PC-9 (cell line): ENCODE measurements at regions not wholly inside any gene's neighbourhood (a gene's known extent, or its start where the extent isn't known, plus 50 kb on each side); places are given as distances from the start of the nearest gene placed in this dataset.

Experiments used
- BruUV-seq: library from RNA; stranded (reverse); fragments of 400-500 nt; replicated peaks from 2 replicates; lab custom pipeline; 2021; lab: Mats Ljungman, UMichigan
- CTCF ChIA-PET: fragments of 300-600 bp; sonication (Branson Sonifier 250); formaldehyde crosslinking; loops from one replicate; lab custom pipeline; 2022; ENCODE audit warnings: antibody characterized with exemption; lab: Charles Lee
- POLR2A ChIA-PET: fragments of 300-600 bp; sonication (Branson Sonifier 250); formaldehyde crosslinking; loops from one replicate; lab custom pipeline; 2022; ENCODE audit warnings: antibody characterized with exemption; ENCODE audit not compliant: unreplicated experiment; lab: Charles Lee
- DNase-seq, 2 experiments: peaks; one replicate each; pipeline versions ENCODE4 v3.0.0 to v3.0.0-alpha.2; 2015 to 2022; ENCODE audit warnings: mixed read lengths in 1 of 2
- H2AFZ ChIP-seq: fragments of 200-600 bp; sonication (generic); 2 replicates; pipeline ENCODE4 v1.8.1; 2017; ENCODE audit warnings: antibody characterized with exemption
- H3F3A ChIP-seq: fragments of 200-600 bp; sonication (generic); 2 replicates; pipeline ENCODE4 v1.8.1; 2017; ENCODE audit warnings: antibody characterized with exemption, mild to moderate bottlenecking, low read depth; ENCODE audit not compliant: insufficient read depth
- H3K27ac ChIP-seq: fragments of 200-600 bp; sonication (generic); 2 replicates; pipeline ENCODE4 v1.6.1; 2016; ENCODE audit warnings: mixed run types
- H3K27me3 ChIP-seq: fragments of 200-600 bp; sonication (generic); 2 replicates; pipeline ENCODE4 v1.6.1; 2016; ENCODE audit warnings: low read depth, mixed run types; ENCODE audit not compliant: insufficient read depth
- H3K36me3 ChIP-seq: fragments of 200-600 bp; sonication (generic); 2 replicates; pipeline ENCODE4 v1.6.1; 2016; ENCODE audit warnings: low read depth, mixed run types
- H3K4me1 ChIP-seq: fragments of 200-600 bp; sonication (generic); replicated peaks from 2 replicates; pipeline ENCODE4 v1.6.1; 2016; ENCODE audit warnings: mixed run types; ENCODE audit not compliant: insufficient read depth
- H3K4me2 ChIP-seq: fragments of 200-600 bp; sonication (generic); 2 replicates; pipeline ENCODE4 v1.6.1; 2017; ENCODE audit warnings: mixed run types
- H3K4me3 ChIP-seq: fragments of 200-600 bp; sonication (generic); 2 replicates; pipeline ENCODE4 v1.6.1; 2016; ENCODE audit warnings: mixed run types
- H3K79me2 ChIP-seq: fragments of 200-600 bp; sonication (generic); 2 replicates; pipeline ENCODE4 v1.6.1; 2017; ENCODE audit warnings: low read depth, mixed run types
- H3K9me2 ChIP-seq: fragments of 200-600 bp; sonication (generic); 2 replicates; pipeline ENCODE4 v1.8.1; 2017; ENCODE audit warnings: mild to moderate bottlenecking; ENCODE audit not compliant: insufficient read depth
- H3K9me3 ChIP-seq: fragments of 200-600 bp; sonication (generic); 2 replicates; pipeline ENCODE4 v1.8.1; 2016; ENCODE audit warnings: low read depth; ENCODE audit not compliant: insufficient read depth
- H4K20me1 ChIP-seq: fragments of 200-600 bp; sonication (generic); 2 replicates; pipeline ENCODE4 v1.8.1; 2017; ENCODE audit not compliant: insufficient read depth
- CTCF ChIP-seq: fragments of 200-600 bp; sonication (generic); conservative IDR thresholded peaks from 2 replicates; pipeline ENCODE4 v1.6.1; 2017; ENCODE audit warnings: mixed run types, antibody characterized with exemption, mild to moderate bottlenecking, moderate library complexity
- EZH2 ChIP-seq: fragments of 200-600 bp; sonication (generic); IDR thresholded peaks from 2 replicates; pipeline ENCODE4 v1.8.0; 2017; ENCODE audit warnings: antibody characterized with exemption, low read depth
- intact Hi-C: fragments of 100-400 bp; cut with micrococcal nuclease; formaldehyde crosslinking; loops from one replicate; pipeline ENCODE4 v1.10.0; 2022; ENCODE audit not compliant: unreplicated experiment

- Histone ChIP-seq H3K27me3 (no peaks in the 10 kb centered on the region), H3K4me1 (no peaks in the 10 kb centered on the region), H3K9me3 (no peaks in the 10 kb centered on the region), H3K27ac (no peak overlapping the region), H3K9me2 (no peaks in the 10 kb centered on the region), H3K4me2 (no peak overlapping the region), H3F3A (no peaks in the 10 kb centered on the region), H2AFZ (no peak overlapping the region), H4K20me1 (no peaks in the 10 kb centered on the region), H3K79me2 (no peaks in the 10 kb centered on the region), H3K36me3 (no peaks in the 10 kb centered on the region), H3K4me3 (no peak overlapping the region)
- intact Hi-C loops: no loop called here
- ChIA-PET POLR2A (no interaction called here), CTCF (no interaction called here)
- TF ChIP-seq EZH2 (no peak), CTCF (no peak)
- BruUV-seq: no TSS peak
- DNase-seq: no peak
These were observed 231.6 kb upstream of the ERBB4 start for GRCh38 chr2:212770240-212770639.

- no peaks in the 10 kb centered on the region for H3K79me2 ChIP-seq
- H3K9me2 ChIP-seq: no peaks in the 10 kb centered on the region
- H2AFZ ChIP-seq: no peak overlapping the region
- DNase-seq: no peak
- no peak overlapping the region for H3K27ac ChIP-seq
- no peak overlapping the region for H3K4me3 ChIP-seq
- ChIA-PET POLR2A (no interaction called here), CTCF (no interaction called here)
- H3K9me3 ChIP-seq: no peaks in the 10 kb centered on the region
- BruUV-seq: no TSS peak
- TF ChIP-seq EZH2 (no peak), CTCF (no peak)
- no peak overlapping the region for H3K4me2 ChIP-seq
- no peaks in the 10 kb centered on the region for H4K20me1 ChIP-seq
- H3K27me3 ChIP-seq: no peaks in the 10 kb centered on the region
- no peaks in the 10 kb centered on the region for H3K36me3 ChIP-seq
- H3F3A ChIP-seq: no peaks in the 10 kb centered on the region
- no peaks in the 10 kb centered on the region for H3K4me1 ChIP-seq
- intact Hi-C loops: no loop called here
These were observed 228.3 kb upstream of the ERBB4 start for GRCh38 chr2:212766921-212767320.

- CTCF ChIA-PET: no interaction called here
- H3K79me2 ChIP-seq: no peaks in the 10 kb centered on the region
- intact Hi-C loops: no loop called here
- H3K4me2 ChIP-seq: no peak overlapping the region
- H2AFZ ChIP-seq: no peak overlapping the region
- no peaks in the 10 kb centered on the region for H3K36me3 ChIP-seq
- no peaks in the 10 kb centered on the region for H3K27me3 ChIP-seq
- no peak for DNase-seq
- no peaks in the 10 kb centered on the region for H4K20me1 ChIP-seq
- no peak overlapping the region for H3K4me3 ChIP-seq
- no peak overlapping the region for H3K27ac ChIP-seq
- no peaks in the 10 kb centered on the region for H3F3A ChIP-seq
- POLR2A ChIA-PET: no interaction called here
- no TSS peak for BruUV-seq
- no peaks in the 10 kb centered on the region for H3K9me3 ChIP-seq
- H3K9me2 ChIP-seq: no peaks in the 10 kb centered on the region
- H3K4me1 ChIP-seq: no peaks in the 10 kb centered on the region
- TF ChIP-seq CTCF: no peak
- no peak for TF ChIP-seq EZH2
These were observed 214.2 kb upstream of the ERBB4 start for GRCh38 chr2:212752730-212753351.
